Prostate gland (tissue), 2 donors: ENCODE measurements at regions not wholly inside any gene's neighbourhood (a gene's known extent, or its start where the extent isn't known, plus 50 kb on each side); places are given as distances from the start of the nearest gene placed in this dataset.

ENCODE experiments used
- POLR2A ChIP-seq: fragments of 450-650 bp; IDR thresholded peaks from one replicate; pipeline ENCODE4 v1.6.1; 2016; ENCODE audit warnings: antibody characterized with exemption, mild to moderate bottlenecking
- POLR2AphosphoS5 ChIP-seq: sonication (generic); formaldehyde crosslinking; IDR thresholded peaks from one replicate; pipeline ENCODE4 v1.6.1; 2017; ENCODE audit warnings: antibody characterized with exemption
- TF ChIP-seq, protein P1 (sequence below), 4 experiments: fragments of 200-600 bp in 2 of 4; fragments of 450-650 bp in 2 of 4; sonication (generic) in 2 of 4; IDR thresholded peaks; 1 replicate in 3 of 4; 2 replicates in 1 of 4; pipeline ENCODE4 v1.5.1; 2016 to 2019; ENCODE audit warnings: antibody characterized with exemption in 4 of 4, mild to moderate bottlenecking in 2 of 4, moderate library complexity in 2 of 4

DNA sequence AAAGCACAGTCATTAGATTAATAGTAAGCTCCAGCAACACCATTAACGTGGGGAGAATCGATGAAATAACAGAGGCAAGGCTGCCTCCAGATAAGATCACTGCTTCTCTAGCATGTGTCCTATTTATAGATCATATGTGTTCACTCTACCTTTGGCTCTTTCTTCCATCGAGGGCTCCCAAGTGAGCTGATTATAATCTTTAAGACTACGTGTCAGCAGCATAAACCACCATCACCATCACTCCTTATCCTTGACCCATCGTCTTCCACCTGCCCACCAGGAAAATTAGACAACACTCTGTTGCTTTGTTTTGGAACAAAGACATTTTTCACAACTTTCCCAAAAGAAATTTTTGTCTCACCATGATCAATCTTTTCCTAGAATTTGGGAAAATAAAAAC is 71.2 kb upstream of the CARD11 start:
- TF ChIP-seq, protein P1, sequence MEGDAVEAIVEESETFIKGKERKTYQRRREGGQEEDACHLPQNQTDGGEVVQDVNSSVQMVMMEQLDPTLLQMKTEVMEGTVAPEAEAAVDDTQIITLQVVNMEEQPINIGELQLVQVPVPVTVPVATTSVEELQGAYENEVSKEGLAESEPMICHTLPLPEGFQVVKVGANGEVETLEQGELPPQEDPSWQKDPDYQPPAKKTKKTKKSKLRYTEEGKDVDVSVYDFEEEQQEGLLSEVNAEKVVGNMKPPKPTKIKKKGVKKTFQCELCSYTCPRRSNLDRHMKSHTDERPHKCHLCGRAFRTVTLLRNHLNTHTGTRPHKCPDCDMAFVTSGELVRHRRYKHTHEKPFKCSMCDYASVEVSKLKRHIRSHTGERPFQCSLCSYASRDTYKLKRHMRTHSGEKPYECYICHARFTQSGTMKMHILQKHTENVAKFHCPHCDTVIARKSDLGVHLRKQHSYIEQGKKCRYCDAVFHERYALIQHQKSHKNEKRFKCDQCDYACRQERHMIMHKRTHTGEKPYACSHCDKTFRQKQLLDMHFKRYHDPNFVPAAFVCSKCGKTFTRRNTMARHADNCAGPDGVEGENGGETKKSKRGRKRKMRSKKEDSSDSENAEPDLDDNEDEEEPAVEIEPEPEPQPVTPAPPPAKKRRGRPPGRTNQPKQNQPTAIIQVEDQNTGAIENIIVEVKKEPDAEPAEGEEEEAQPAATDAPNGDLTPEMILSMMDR (IDR thresholded peaks at IDR 0.05) = no peak
- TF ChIP-seq POLR2A (no peak), POLR2AphosphoS5 (no peak)
